ENCODE measurements at regions not wholly inside any gene's neighbourhood (a gene's known extent, or its start where the extent isn't known, plus 50 kb on each side); places are given as distances from the start of the nearest gene placed in this dataset.

GRCh38 chr6:147132889-147133288, 71.3 kb upstream of the STXBP5 start:
- no peak for DNase-seq (ENCODE audit: low spot score)

- no peak for DNase-seq (ENCODE audit: low spot score)
Observed at GRCh38 chr6:147133669-147134068, 70.5 kb upstream of the STXBP5 start.

GRCh38 chr6:147135211-147135681, 69.0 kb upstream of the STXBP5 start:
- peak; percentile 69 for DNase-seq (ENCODE audit: low spot score)

- no peak for DNase-seq (ENCODE audit: low spot score)
Observed at GRCh38 chr6:147136057-147136456, 68.2 kb upstream of the STXBP5 start.

GRCh38 chr6:147137986-147138385, 66.2 kb upstream of the STXBP5 start:
- DNase-seq (ENCODE audit: low spot score) = no peak

GRCh38 chr6:147138835-147139234, 65.4 kb upstream of the STXBP5 start:
- no peak for DNase-seq (ENCODE audit: low spot score)

GRCh38 chr6:147141711-147142308, 62.4 kb upstream of the STXBP5 start:
- DNase-seq (ENCODE audit: low spot score) = no peak

GRCh38 chr6:147142684-147143245, 61.5 kb upstream of the STXBP5 start:
- DNase-seq (ENCODE audit: low spot score) = no peak

- no peak for DNase-seq (ENCODE audit: low spot score)
Observed at GRCh38 chr6:147149092-147149491, 55.1 kb upstream of the STXBP5 start.

GRCh38 chr6:147149826-147150225, 54.4 kb upstream of the STXBP5 start:
- DNase-seq (ENCODE audit: low spot score) = no peak

GRCh38 chr6:147150293-147150692, 53.9 kb upstream of the STXBP5 start:
- DNase-seq (ENCODE audit: low spot score) = no peak
